MM.1S (cell line): ENCODE measurements at regions not wholly inside any gene's neighbourhood (a gene's known extent, or its start where the extent isn't known, plus 50 kb on each side); places are given as distances from the start of the nearest gene placed in this dataset.

Source experiments
- EZH2 ChIP-seq: fragments of 300-600 bp; sonication (generic); optimal IDR thresholded peaks from 2 replicates; pipeline ENCODE3; 2017; ENCODE audit warnings: low read depth, mild to moderate bottlenecking, antibody characterized with exemption, low read length, mixed read lengths
- TF ChIP-seq, protein P1 (sequence below): fragments of 300-600 bp; sonication (generic); IDR thresholded peaks from 2 replicates; pipeline ENCODE4 v1.5.1; 2016; ENCODE audit warnings: antibody characterized with exemption, low read length, mixed read lengths

DNA sequence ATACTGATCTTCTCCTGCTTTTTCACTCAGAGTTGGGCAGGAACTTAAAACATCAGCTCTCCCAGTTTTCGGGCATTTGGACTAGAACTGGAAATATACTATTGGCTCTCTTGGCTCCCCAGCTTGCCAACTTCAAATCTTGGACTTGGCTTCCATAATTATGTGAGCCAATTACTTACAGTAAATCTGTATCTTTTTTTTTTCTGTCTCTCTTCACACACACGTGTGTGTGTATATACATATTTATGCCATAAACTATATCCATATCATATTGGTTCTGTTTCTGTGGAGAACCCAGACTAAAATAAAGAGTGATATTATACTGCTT is 379.6 kb upstream of the PRR16 start:
- TF ChIP-seq, protein P1, sequence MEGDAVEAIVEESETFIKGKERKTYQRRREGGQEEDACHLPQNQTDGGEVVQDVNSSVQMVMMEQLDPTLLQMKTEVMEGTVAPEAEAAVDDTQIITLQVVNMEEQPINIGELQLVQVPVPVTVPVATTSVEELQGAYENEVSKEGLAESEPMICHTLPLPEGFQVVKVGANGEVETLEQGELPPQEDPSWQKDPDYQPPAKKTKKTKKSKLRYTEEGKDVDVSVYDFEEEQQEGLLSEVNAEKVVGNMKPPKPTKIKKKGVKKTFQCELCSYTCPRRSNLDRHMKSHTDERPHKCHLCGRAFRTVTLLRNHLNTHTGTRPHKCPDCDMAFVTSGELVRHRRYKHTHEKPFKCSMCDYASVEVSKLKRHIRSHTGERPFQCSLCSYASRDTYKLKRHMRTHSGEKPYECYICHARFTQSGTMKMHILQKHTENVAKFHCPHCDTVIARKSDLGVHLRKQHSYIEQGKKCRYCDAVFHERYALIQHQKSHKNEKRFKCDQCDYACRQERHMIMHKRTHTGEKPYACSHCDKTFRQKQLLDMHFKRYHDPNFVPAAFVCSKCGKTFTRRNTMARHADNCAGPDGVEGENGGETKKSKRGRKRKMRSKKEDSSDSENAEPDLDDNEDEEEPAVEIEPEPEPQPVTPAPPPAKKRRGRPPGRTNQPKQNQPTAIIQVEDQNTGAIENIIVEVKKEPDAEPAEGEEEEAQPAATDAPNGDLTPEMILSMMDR = no peak
- TF ChIP-seq EZH2 = no peak
